ENCODE measurements at regions not wholly inside any gene's neighbourhood (a gene's known extent, or its start where the extent isn't known, plus 50 kb on each side); places are given as distances from the start of the nearest gene placed in this dataset.

DNA sequence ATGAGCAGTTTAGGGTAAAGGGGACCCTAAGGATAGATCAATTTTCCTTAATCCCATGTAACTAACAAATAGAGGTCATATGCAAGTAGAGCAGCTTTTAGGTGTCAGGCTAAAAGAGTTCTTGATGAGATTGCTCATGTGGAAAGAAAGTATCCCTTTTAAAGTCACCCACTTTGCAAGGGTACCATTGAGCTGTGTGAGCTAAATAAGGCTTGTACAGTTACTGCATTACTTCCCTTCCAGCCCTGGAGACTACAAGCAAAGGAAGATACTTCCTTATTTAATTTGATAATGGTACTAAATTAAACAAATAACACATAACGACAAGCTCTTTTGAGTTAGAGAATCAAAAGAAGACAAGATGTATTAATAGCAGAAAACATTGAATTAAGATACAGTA lies 191.7 kb downstream of the TMX1 start:
- TF ChIP-seq, protein P1, sequence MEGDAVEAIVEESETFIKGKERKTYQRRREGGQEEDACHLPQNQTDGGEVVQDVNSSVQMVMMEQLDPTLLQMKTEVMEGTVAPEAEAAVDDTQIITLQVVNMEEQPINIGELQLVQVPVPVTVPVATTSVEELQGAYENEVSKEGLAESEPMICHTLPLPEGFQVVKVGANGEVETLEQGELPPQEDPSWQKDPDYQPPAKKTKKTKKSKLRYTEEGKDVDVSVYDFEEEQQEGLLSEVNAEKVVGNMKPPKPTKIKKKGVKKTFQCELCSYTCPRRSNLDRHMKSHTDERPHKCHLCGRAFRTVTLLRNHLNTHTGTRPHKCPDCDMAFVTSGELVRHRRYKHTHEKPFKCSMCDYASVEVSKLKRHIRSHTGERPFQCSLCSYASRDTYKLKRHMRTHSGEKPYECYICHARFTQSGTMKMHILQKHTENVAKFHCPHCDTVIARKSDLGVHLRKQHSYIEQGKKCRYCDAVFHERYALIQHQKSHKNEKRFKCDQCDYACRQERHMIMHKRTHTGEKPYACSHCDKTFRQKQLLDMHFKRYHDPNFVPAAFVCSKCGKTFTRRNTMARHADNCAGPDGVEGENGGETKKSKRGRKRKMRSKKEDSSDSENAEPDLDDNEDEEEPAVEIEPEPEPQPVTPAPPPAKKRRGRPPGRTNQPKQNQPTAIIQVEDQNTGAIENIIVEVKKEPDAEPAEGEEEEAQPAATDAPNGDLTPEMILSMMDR (conservative IDR thresholded peaks at IDR 0.05; ENCODE audit: low read depth in 2 of 2) = no peak
- no peak for TF ChIP-seq EZH2 (IDR thresholded peaks at IDR 0.05; ENCODE audit: low read depth, unreplicated experiment)
- TF ChIP-seq ZNF114 (CRISPR knock-in tag; IDR thresholded peaks at IDR 0.05) = no peak
- no peak for TF ChIP-seq POLR2AphosphoS5 (IDR thresholded peaks at IDR 0.05; ENCODE audit: low read depth)
- TF ChIP-seq EZH2phosphoT487 (IDR thresholded peaks at IDR 0.05; ENCODE audit: unreplicated experiment) = no peak
- TF ChIP-seq CREB1 (CRISPR knock-in tag; IDR thresholded peaks at IDR 0.05; ENCODE audit: low read depth) = no peak
- TF ChIP-seq ZNF331 (CRISPR knock-in tag; IDR thresholded peaks at IDR 0.05; ENCODE audit: low read depth) = no peak
- TF ChIP-seq, protein P2, sequence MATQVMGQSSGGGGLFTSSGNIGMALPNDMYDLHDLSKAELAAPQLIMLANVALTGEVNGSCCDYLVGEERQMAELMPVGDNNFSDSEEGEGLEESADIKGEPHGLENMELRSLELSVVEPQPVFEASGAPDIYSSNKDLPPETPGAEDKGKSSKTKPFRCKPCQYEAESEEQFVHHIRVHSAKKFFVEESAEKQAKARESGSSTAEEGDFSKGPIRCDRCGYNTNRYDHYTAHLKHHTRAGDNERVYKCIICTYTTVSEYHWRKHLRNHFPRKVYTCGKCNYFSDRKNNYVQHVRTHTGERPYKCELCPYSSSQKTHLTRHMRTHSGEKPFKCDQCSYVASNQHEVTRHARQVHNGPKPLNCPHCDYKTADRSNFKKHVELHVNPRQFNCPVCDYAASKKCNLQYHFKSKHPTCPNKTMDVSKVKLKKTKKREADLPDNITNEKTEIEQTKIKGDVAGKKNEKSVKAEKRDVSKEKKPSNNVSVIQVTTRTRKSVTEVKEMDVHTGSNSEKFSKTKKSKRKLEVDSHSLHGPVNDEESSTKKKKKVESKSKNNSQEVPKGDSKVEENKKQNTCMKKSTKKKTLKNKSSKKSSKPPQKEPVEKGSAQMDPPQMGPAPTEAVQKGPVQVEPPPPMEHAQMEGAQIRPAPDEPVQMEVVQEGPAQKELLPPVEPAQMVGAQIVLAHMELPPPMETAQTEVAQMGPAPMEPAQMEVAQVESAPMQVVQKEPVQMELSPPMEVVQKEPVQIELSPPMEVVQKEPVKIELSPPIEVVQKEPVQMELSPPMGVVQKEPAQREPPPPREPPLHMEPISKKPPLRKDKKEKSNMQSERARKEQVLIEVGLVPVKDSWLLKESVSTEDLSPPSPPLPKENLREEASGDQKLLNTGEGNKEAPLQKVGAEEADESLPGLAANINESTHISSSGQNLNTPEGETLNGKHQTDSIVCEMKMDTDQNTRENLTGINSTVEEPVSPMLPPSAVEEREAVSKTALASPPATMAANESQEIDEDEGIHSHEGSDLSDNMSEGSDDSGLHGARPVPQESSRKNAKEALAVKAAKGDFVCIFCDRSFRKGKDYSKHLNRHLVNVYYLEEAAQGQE (IDR thresholded peaks at IDR 0.05; ENCODE audit: unreplicated experiment) = no peak
- no peak for TF ChIP-seq STAT1 (IDR thresholded peaks at IDR 0.05; ENCODE audit: unreplicated experiment)
- TF ChIP-seq, protein P3, sequence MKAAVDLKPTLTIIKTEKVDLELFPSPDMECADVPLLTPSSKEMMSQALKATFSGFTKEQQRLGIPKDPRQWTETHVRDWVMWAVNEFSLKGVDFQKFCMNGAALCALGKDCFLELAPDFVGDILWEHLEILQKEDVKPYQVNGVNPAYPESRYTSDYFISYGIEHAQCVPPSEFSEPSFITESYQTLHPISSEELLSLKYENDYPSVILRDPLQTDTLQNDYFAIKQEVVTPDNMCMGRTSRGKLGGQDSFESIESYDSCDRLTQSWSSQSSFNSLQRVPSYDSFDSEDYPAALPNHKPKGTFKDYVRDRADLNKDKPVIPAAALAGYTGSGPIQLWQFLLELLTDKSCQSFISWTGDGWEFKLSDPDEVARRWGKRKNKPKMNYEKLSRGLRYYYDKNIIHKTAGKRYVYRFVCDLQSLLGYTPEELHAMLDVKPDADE (IDR thresholded peaks at IDR 0.05) = no peak
- TF ChIP-seq, protein P4, sequence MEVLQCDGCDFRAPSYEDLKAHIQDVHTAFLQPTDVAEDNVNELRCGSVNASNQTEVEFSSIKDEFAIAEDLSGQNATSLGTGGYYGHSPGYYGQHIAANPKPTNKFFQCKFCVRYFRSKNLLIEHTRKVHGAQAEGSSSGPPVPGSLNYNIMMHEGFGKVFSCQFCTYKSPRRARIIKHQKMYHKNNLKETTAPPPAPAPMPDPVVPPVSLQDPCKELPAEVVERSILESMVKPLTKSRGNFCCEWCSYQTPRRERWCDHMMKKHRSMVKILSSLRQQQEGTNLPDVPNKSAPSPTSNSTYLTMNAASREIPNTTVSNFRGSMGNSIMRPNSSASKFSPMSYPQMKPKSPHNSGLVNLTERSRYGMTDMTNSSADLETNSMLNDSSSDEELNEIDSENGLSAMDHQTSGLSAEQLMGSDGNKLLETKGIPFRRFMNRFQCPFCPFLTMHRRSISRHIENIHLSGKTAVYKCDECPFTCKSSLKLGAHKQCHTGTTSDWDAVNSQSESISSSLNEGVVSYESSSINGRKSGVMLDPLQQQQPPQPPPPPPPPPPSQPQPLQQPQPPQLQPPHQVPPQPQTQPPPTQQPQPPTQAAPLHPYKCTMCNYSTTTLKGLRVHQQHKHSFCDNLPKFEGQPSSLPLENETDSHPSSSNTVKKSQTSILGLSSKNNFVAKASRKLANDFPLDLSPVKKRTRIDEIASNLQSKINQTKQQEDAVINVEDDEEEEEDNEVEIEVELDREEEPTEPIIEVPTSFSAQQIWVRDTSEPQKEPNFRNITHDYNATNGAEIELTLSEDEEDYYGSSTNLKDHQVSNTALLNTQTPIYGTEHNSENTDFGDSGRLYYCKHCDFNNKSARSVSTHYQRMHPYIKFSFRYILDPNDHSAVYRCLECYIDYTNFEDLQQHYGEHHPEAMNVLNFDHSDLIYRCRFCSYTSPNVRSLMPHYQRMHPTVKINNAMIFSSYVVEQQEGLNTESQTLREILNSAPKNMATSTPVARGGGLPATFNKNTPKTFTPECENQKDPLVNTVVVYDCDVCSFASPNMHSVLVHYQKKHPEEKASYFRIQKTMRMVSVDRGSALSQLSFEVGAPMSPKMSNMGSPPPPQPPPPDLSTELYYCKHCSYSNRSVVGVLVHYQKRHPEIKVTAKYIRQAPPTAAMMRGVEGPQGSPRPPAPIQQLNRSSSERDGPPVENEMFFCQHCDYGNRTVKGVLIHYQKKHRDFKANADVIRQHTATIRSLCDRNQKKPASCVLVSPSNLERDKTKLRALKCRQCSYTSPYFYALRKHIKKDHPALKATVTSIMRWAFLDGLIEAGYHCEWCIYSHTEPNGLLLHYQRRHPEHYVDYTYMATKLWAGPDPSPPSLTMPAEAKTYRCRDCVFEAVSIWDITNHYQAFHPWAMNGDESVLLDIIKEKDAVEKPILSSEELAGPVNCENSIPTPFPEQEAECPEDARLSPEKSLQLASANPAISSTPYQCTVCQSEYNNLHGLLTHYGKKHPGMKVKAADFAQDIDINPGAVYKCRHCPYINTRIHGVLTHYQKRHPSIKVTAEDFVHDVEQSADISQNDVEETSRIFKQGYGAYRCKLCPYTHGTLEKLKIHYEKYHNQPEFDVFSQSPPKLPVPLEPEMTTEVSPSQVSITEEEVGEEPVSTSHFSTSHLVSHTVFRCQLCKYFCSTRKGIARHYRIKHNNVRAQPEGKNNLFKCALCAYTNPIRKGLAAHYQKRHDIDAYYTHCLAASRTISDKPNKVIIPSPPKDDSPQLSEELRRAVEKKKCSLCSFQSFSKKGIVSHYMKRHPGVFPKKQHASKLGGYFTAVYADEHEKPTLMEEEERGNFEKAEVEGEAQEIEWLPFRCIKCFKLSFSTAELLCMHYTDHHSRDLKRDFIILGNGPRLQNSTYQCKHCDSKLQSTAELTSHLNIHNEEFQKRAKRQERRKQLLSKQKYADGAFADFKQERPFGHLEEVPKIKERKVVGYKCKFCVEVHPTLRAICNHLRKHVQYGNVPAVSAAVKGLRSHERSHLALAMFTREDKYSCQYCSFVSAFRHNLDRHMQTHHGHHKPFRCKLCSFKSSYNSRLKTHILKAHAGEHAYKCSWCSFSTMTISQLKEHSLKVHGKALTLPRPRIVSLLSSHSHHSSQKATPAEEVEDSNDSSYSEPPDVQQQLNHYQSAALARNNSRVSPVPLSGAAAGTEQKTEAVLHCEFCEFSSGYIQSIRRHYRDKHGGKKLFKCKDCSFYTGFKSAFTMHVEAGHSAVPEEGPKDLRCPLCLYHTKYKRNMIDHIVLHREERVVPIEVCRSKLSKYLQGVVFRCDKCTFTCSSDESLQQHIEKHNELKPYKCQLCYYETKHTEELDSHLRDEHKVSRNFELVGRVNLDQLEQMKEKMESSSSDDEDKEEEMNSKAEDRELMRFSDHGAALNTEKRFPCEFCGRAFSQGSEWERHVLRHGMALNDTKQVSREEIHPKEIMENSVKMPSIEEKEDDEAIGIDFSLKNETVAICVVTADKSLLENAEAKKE (CRISPR knock-in tag; IDR thresholded peaks at IDR 0.05) = no peak
- no peak for TF ChIP-seq JUNB (IDR thresholded peaks at IDR 0.05; ENCODE audit: unreplicated experiment)
- TF ChIP-seq NANOG (IDR thresholded peaks at IDR 0.05; ENCODE audit: borderline replicate concordance) = no peak
